Neural progenitor cell (in vitro differentiated cells): ENCODE measurements at regions not wholly inside any gene's neighbourhood (a gene's known extent, or its start where the extent isn't known, plus 50 kb on each side); places are given as distances from the start of the nearest gene placed in this dataset.

ENCODE experiments used
- DNase-seq: peaks from one replicate; pipeline ENCODE4 v3.0.0-alpha.2; 2016; ENCODE audit warnings: low spot score
- H2AFZ ChIP-seq: fragments of 200-600 bp; sonication (generic); replicated peaks from 2 replicates; pipeline ENCODE4 v1.6.1; 2016; ENCODE audit warnings: antibody characterized with exemption
- H3F3A ChIP-seq: fragments of 200-600 bp; sonication (generic); 2 replicates; pipeline ENCODE4 v1.6.1; 2016; ENCODE audit warnings: antibody characterized with exemption, low read depth
- H3K27ac ChIP-seq: fragments of 200-600 bp; sonication (generic); 2 replicates; pipeline ENCODE4 v1.5.1; 2016; ENCODE audit warnings: mild to moderate bottlenecking
- H3K27me3 ChIP-seq: fragments of 200-600 bp; sonication (generic); 2 replicates; pipeline ENCODE4 v1.6.1; 2016; ENCODE audit warnings: mild to moderate bottlenecking, moderate library complexity
- H3K36me3 ChIP-seq: fragments of 200-600 bp; sonication (generic); 2 replicates; pipeline ENCODE4 v1.5.1; 2016
- H3K4me1 ChIP-seq: fragments of 200-600 bp; sonication (generic); 2 replicates; pipeline ENCODE4 v1.6.1; 2016; ENCODE audit warnings: mixed run types
- H3K4me2 ChIP-seq: fragments of 200-600 bp; sonication (generic); 2 replicates; pipeline ENCODE4 v1.6.1; 2016
- H3K4me3 ChIP-seq: fragments of 200-600 bp; sonication (generic); 2 replicates; pipeline ENCODE4 v1.5.1; 2016
- H3K79me2 ChIP-seq: fragments of 200-600 bp; sonication (generic); 2 replicates; pipeline ENCODE4 v1.6.1; 2016; ENCODE audit warnings: low read depth
- H3K9ac ChIP-seq: fragments of 200-600 bp; sonication (generic); 2 replicates; pipeline ENCODE4 v1.6.1; 2016
- H3K9me3 ChIP-seq: fragments of 200-600 bp; sonication (generic); 2 replicates; pipeline ENCODE4 v1.5.1; 2016; ENCODE audit warnings: low read depth
- H4K20me1 ChIP-seq: fragments of 200-600 bp; sonication (generic); 2 replicates; pipeline ENCODE4 v1.6.1; 2016; ENCODE audit warnings: low read depth
- H3K27ac Mint-ChIP-seq: 3 replicates; pipeline ENCODE4 v1.8.0; 2021; ENCODE audit warnings: mixed read lengths
- H3K27me3 Mint-ChIP-seq: 2 replicates; pipeline ENCODE4 v1.8.0; 2022; ENCODE audit warnings: low read depth, mild to moderate bottlenecking, inconsistent platforms, moderate library complexity, mixed read lengths; ENCODE audit not compliant: insufficient read depth
- H3K36me3 Mint-ChIP-seq: 3 replicates; pipeline ENCODE4 v1.8.0; 2021; ENCODE audit warnings: mixed read lengths
- H3K4me1 Mint-ChIP-seq: 3 replicates; pipeline ENCODE4 v1.8.0; 2021; ENCODE audit warnings: mixed read lengths
- H3K4me3 Mint-ChIP-seq: 3 replicates; pipeline ENCODE4 v1.8.0; 2021; ENCODE audit warnings: mild to moderate bottlenecking, moderate library complexity, mixed read lengths
- H3K9me3 Mint-ChIP-seq: 3 replicates; pipeline ENCODE4 v1.8.0; 2020; ENCODE audit warnings: mixed read lengths
- CTCF ChIP-seq: fragments of 200-600 bp; sonication (generic); IDR thresholded peaks from 2 replicates; pipeline ENCODE4 v1.5.1; 2017; ENCODE audit warnings: antibody characterized with exemption, mild to moderate bottlenecking
- EZH2 ChIP-seq: fragments of 200-600 bp; sonication (generic); IDR thresholded peaks from 2 replicates; pipeline ENCODE4 v1.6.1; 2017; ENCODE audit warnings: antibody characterized with exemption, mild to moderate bottlenecking, moderate library complexity
- EZH2phosphoT487 ChIP-seq: fragments of 200-600 bp; sonication (generic); IDR thresholded peaks from 2 replicates; pipeline ENCODE4 v1.6.1; 2017; ENCODE audit warnings: antibody characterized with exemption

- Mint-ChIP-seq H3K36me3 (no peaks in the 10 kb centered on the region), H3K4me3 (no peak overlapping the region)
- no peaks in the 10 kb centered on the region for H3K27me3 ChIP-seq
Observed at GRCh38 chr6:113437566-113437965, 419.6 kb upstream of the MARCKS start.

GRCh38 chr6:113439866-113440265 is 417.3 kb upstream of the MARCKS start:
- Mint-ChIP-seq H3K27me3 (no peaks in the 10 kb centered on the region), H3K27ac (peak overlapping the region; percentile 1), H3K36me3 (no peaks in the 10 kb centered on the region), H3K4me3 (no peak overlapping the region), H3K4me1 (peaks cover 21% of the 10 kb centered on the region), H3K9me3 (no peaks in the 10 kb centered on the region)
- no peaks in the 10 kb centered on the region for H3K36me3 ChIP-seq
- H3K4me3 ChIP-seq = no peak overlapping the region
- H3K27me3 ChIP-seq = no peaks in the 10 kb centered on the region
- H3K79me2 ChIP-seq = no peaks in the 10 kb centered on the region
- TF ChIP-seq CTCF (no peak), EZH2phosphoT487 (no peak), EZH2 (no peak)
- no peak overlapping the region for H2AFZ ChIP-seq
- peaks cover 31% of the 10 kb centered on the region for H3K4me1 ChIP-seq
- DNase-seq = peak; percentile 72
- H3K9me3 ChIP-seq = no peaks in the 10 kb centered on the region
- H3K27ac ChIP-seq = peak overlapping the region; percentile 7
- peak overlapping the region; percentile 49 for H3K4me2 ChIP-seq
- H3K9ac ChIP-seq = no peak overlapping the region
- peaks cover 10% of the 10 kb centered on the region for H3F3A ChIP-seq
- no peaks in the 10 kb centered on the region for H4K20me1 ChIP-seq

More at GRCh38 chr6:113437566-113437965, 419.6 kb upstream of the MARCKS start:
- no peaks in the 10 kb centered on the region for H3K79me2 ChIP-seq
- no peaks in the 10 kb centered on the region for H3K9me3 ChIP-seq
- H3K4me3 ChIP-seq = no peak overlapping the region
- TF ChIP-seq EZH2phosphoT487 = no peak
- TF ChIP-seq EZH2 = no peak
- TF ChIP-seq CTCF = no peak
- H3K9ac ChIP-seq = no peak overlapping the region
- peaks cover 31% of the 10 kb centered on the region for H3K4me1 ChIP-seq
- H3K4me2 ChIP-seq = no peak overlapping the region
- peaks cover 10% of the 10 kb centered on the region for H3F3A ChIP-seq
- no peaks in the 10 kb centered on the region for H3K36me3 ChIP-seq
- H3K27ac ChIP-seq = no peak overlapping the region
- H3K27ac Mint-ChIP-seq = no peak overlapping the region
- H3K27me3 Mint-ChIP-seq = no peaks in the 10 kb centered on the region
- no peaks in the 10 kb centered on the region for H4K20me1 ChIP-seq
- no peak overlapping the region for H2AFZ ChIP-seq
- H3K9me3 Mint-ChIP-seq = no peaks in the 10 kb centered on the region
- peaks cover 21% of the 10 kb centered on the region for H3K4me1 Mint-ChIP-seq
- DNase-seq = no peak

GRCh38 chr6:113442040-113442439 is 415.1 kb upstream of the MARCKS start:
- Mint-ChIP-seq H3K36me3 (no peaks in the 10 kb centered on the region), H3K9me3 (peaks cover 3% of the 10 kb centered on the region), H3K27me3 (no peaks in the 10 kb centered on the region), H3K4me1 (peaks cover 21% of the 10 kb centered on the region), H3K4me3 (no peak overlapping the region), H3K27ac (peak overlapping the region; percentile 31)
- Histone ChIP-seq H3K27ac (no peak overlapping the region), H4K20me1 (no peaks in the 10 kb centered on the region), H2AFZ (peak overlapping the region; percentile 30), H3K4me2 (no peak overlapping the region), H3K9me3 (no peaks in the 10 kb centered on the region), H3K4me3 (no peak overlapping the region), H3K79me2 (no peaks in the 10 kb centered on the region), H3K4me1 (peaks cover 31% of the 10 kb centered on the region), H3K9ac (no peak overlapping the region), H3K27me3 (no peaks in the 10 kb centered on the region), H3K36me3 (no peaks in the 10 kb centered on the region), H3F3A (peaks cover 10% of the 10 kb centered on the region)
- TF ChIP-seq CTCF (no peak), EZH2phosphoT487 (no peak), EZH2 (no peak)
- DNase-seq = no peak
